GM21515 (cell line): ENCODE measurements at regions not wholly inside any gene's neighbourhood (a gene's known extent, or its start where the extent isn't known, plus 50 kb on each side); places are given as distances from the start of the nearest gene placed in this dataset.
"Not testable (repeated sequence)": the region's sequence is repeated elsewhere in the genome, so short reads cannot be mapped to it uniquely, and the experiment has no call there.

Experiments
- ATAC-seq: cut with Tn5 transposase; IDR thresholded peaks from one replicate; pipeline ENCODE4 v1.9.1; 2021; ENCODE audit not compliant: unreplicated experiment

DNA sequence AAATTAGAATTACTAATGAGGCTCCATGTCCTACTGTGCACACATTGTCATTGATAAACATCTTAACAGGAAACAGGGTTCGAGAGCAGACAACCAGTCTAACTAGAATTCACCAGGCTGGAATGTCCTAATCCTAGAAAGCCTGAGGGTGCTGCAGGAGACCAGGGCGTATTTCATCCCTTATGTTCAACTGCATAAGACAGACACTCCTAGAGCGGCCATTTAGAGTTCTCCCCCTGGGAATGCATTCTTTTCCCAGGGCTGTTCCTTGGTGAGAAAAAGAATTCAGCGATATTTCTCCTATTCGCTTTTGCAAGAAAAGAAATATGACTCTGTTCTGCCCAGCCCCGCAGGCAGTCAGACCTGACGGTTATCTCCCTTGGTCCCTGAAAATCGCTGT is 486.0 kb downstream of the REEP3 start:
- no peak for ATAC-seq

DNA sequence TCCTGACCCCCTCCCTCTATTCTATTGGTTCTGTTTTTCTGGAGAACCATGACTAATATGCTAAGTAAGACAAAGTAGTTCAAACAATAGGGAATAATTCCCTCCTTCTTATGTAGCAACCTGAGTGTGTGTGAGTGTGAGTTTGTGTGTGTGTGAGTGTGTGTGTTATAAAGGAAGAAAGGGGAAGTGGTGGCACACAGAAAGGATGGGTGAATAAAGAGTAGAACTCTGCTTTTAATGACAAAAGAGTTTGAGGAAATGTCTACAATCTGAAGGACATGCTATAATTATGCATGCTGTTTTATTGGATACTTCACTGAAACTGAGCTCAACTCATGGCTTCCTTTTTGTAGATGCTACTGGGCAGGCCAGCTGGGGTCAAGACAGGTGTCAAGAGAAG is 489.5 kb downstream of the REEP3 start:
- no peak for ATAC-seq

- no peak for ATAC-seq
Observed at GRCh38 chr10:64011912-64012714, 490.9 kb downstream of the REEP3 start.

DNA sequence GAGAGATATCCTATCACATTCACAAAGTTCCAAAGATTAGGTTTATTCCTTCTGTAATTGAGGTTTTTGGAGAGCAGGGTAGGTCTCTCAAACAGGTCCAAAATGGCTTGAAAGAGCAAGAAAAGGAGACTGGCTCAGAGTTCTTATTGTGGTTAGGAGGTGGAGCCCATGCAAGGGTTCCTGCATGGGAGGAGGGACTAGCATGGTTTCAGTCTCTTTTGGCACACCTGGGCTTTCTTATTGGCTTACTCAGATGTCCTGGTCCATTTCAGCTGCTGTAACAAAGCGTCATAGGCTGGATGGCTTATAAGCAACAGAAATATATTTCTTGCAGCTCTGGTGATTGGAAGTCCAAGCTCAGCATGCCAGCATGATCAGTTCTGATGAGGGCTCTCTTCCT is 493.1 kb downstream of the REEP3 start:
- no peak for ATAC-seq

DNA sequence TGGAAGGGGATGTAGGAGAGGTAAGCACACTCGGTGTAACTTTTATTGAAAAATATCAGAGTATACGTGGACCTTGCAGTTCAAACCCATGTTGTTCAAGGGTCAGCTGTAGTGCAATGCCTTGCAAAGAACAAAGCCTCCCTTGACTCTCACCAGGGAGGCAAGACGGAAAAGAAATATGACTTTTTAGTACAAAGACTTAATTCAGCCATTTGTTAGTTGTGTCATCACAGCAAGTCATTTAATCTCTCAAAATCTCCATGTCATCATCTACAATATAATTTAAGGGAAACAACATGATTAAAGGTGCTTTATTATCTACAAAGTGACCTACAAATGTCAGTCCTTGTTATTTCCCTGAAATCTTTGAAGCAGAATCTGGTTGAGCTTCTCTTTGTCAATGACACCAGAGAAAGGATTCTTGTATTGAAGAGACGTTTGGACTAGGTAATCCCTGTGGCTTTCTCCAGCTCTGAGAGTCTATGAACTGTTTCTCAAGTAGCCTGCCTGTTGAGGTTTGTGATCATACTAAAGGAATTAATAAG is 502.8 kb downstream of the REEP3 start:
- ATAC-seq = no peak

DNA sequence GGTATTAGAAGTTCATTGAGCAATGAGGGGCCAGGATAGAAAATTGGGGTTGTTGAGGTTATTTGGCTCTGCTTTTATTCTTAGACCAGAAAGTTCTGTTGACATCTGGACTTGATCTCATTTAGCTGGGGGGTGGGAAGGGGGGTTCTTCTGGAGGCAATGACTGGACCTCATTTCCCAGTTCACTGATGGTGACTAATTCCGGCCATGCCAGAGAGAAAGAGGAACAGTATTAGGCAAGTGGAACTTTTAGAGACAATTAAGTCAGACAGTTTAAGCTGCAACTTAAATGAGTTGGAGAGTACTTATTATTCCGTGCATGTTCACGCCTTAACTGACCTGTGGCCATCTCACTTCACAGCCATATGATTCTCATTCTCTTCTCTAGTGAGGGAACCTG is 512.5 kb downstream of the REEP3 start:
- no peak for ATAC-seq

DNA sequence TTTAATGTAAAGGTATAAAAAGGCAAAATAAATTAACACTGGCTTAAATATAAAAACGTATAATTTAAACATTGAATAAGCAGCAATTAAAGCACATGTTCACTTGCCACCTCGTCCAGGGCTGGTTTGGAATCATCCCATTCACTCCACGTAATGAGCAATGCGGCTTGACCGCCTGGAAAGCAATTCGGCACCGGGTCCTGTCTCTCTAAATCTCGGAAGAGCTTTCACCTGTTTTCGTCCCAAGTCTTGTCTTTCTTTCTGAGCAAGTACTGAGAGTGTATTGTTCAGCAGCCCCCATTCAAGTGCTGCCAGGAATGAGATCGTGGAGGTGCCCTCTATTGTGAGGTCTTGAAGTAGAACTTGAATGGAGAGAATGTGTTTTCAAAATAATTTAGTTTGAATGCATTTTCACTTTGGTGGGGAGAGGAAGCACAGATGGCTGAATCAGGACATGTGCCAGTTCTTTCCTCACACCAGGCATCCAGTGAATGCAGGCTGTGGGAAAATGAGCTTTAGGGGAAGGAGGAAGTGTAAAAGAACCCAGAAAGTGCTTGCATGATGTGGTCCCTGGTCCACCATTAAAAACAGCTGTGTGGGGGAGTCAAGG is 515.2 kb downstream of the REEP3 start:
- ATAC-seq = no peak

- ATAC-seq = no peak
Observed at GRCh38 chr10:64037071-64037661, 516.0 kb downstream of the REEP3 start.

- ATAC-seq = no peak
Observed at GRCh38 chr10:64038107-64038506, 516.9 kb downstream of the REEP3 start.

DNA sequence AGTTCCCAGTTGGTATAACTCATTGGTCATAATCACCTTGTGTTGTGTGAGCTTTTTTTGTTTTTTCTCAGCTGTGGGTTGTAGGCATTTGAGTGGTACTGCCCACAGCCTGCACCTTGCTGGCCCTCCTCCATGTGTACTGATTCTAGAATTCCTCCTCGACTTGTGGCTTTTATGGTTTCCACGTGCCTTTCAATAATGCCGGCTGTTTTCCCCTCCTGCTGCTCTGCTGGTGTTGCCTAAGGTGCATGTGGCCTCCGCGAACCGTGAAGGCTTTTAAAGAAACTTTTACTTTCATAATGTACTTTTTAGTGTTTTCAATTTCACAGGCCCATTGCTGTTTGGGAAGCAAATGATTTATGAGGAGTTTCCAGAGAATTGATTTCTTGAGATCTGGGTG is 518.0 kb downstream of the REEP3 start:
- no peak for ATAC-seq

- ATAC-seq = peak; percentile 2
Observed at GRCh38 chr10:64040781-64041180, 519.6 kb downstream of the REEP3 start.

DNA sequence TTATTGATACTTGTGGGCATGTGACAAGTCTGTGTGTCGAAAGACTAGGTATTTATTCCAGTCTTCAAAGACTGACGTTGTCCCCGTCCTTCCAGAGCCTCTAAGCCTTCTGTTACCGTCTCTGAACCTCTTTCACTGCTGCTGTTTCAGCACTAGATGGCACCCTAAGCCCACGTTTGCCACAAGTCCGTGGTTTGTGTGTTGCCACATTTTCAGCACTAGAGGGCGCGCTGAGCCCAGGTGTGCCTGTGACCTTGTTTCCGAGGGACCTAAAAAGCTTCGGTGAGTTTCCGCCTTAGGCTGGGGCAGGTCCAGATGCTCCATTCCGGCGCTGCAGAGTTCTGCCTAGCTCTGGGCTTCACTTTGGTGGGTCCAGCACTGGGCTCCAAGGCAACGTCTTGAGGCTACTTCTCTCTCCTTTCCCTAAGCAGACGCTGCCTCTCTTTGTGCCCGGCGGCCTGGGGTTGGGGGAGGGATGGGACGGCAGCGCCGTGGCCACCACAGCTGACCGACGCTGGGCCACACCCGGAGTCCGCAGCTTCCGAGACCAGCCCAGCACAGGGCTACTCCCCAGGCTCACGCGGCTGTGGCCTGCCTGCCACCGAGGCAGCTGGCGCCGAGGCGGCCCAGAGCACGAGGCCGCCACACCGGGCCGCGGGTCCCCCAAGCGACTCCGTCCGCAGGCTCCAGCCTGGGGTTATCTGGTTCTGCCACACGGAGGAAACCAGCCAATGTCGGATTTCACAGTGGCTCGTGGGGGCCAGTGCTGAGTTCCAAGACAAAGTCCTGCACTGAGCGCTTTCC is 520.2 kb downstream of the REEP3 start:
- peak; percentile 92 for ATAC-seq

- no peak for ATAC-seq
Observed at GRCh38 chr10:64041989-64042490, 520.8 kb downstream of the REEP3 start.

DNA sequence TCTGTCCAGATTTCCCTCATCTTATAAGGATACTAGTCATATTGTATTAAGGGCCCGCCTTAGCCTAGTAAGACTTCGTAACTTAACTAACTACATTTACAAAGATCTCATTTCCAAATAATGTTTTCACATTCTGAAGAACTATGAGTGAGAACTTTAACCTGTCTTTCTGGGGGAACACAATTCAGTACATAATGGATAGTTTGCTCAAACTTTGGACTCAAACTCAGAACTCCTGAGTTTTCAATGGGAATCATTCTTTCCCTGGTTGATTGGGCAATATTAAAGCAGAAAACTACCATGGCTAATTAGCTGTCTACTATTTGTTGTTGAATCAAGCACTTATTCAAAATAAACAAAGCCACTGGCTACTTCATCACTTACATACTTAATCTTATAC is 522.9 kb downstream of the REEP3 start:
- no peak for ATAC-seq

GRCh38 chr10:64044957-64045632 is 523.9 kb downstream of the REEP3 start:
- ATAC-seq = not testable (repeated sequence)

DNA sequence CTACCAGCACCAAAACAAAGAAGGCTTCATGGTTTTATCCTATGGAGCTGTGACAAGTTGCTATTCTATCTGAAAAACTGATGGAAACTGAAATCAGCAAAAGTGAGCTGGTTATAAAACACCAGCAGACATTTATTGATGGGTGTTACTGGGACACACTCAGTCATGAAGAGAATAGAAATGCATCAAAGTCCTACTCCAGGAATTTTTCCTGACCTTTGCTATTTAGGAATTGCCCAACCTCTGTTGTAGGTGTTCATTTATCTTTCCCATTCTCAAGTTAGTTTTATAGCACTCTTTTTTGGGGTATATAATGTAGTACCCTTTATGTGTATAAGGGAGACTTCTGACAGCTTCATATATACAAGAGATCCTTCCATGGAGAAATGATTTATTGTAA is 533.2 kb downstream of the REEP3 start:
- ATAC-seq = no peak

DNA sequence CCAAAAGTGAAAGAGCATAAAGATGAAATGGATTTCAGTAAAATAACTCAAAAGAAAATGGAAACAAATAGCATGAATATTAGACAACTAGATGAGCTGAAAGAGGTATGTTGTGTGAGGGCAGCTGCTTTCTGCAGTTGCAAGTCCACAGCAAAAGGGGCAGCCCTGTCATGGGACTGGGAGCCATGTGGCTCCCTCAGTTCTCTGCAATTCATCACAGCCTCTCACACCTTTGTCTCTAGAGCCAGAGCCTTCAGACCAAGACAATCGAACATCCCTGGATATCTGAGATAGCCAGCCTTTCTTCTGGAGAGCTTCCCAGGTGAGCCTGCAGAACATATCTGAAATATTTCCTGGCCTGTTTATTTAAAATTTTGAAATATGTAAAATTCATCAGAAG is 538.7 kb downstream of the REEP3 start:
- no peak for ATAC-seq

DNA sequence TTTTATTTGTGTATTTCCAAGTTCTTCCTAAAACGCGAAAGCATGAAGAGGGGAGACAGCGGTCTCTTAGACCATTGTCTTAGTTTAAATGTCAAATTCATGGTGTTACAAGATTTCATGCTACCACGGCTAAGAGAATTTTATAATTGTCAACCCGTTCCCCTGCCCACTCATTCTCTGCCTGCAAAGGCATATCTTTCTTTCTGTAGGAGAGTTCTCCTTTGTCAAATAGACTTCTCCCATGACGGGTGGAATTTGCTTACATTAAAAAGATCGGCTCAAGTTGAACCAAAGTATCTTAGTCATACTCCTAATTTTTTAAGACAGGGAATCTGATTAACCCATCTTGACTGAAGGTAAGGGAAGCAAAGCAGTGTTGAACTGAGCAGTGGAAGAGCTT is 539.2 kb downstream of the REEP3 start:
- ATAC-seq = no peak

GRCh38 chr10:64062793-64063192 is 541.6 kb downstream of the REEP3 start:
- ATAC-seq = no peak

DNA sequence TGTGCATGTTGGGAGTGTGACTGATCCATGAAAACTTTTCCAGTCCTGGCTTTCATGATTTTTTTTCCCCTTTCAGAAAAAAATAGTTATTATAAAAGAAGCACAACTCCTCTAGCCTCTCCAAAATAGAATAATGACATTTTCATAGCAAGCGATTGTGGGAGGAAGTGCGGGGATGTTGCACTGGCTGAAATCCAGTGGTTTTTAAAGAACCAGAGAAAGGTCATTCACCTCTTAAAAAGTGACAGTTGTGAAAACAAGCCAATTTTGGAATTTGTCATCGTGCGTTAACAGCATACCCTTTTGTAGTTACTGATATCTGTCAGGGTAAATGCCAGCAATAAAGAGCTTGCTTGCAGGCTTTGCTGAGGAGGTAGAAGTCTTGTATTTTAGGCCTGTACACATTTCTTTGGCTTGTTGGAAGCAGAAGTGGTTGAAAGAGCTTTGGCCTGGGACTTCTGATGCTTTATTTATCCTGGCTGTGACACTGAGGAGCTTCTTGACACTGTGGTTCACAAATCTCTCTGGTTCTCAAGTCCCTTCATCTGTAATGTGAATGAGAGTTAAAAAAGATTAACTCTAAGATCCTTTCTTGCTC is 545.9 kb downstream of the REEP3 start:
- no peak for ATAC-seq
